HG02571 (cell line): ENCODE measurements at regions not wholly inside any gene's neighbourhood (a gene's known extent, or its start where the extent isn't known, plus 50 kb on each side); places are given as distances from the start of the nearest gene placed in this dataset.

Experiments used
- ATAC-seq: cut with Tn5 transposase; IDR thresholded peaks from one replicate; pipeline ENCODE4 v1.9.1; 2021; ENCODE audit warnings: mild to moderate bottlenecking, moderate library complexity; ENCODE audit not compliant: unreplicated experiment

GRCh38 chr3:137201066-137201465 is 243.3 kb downstream of the IL20RB start:
- no peak for ATAC-seq

GRCh38 chr3:137202941-137203340 is 245.2 kb downstream of the IL20RB start:
- ATAC-seq = no peak

- no peak for ATAC-seq
Observed at GRCh38 chr3:137204409-137204808, 246.6 kb downstream of the IL20RB start.

GRCh38 chr3:137205394-137206045 is 247.7 kb downstream of the IL20RB start:
- no peak for ATAC-seq

GRCh38 chr3:137207616-137208015 is 249.8 kb downstream of the IL20RB start:
- no peak for ATAC-seq

GRCh38 chr3:137217733-137218132 is 259.9 kb downstream of the IL20RB start:
- ATAC-seq = no peak

GRCh38 chr3:137219801-137220445 is 262.1 kb downstream of the IL20RB start:
- no peak for ATAC-seq

GRCh38 chr3:137222736-137223225 is 265.0 kb downstream of the IL20RB start:
- no peak for ATAC-seq

- ATAC-seq = no peak
Observed at GRCh38 chr3:137224464-137224863, 266.7 kb downstream of the IL20RB start.

GRCh38 chr3:137242836-137243400 is 285.1 kb downstream of the IL20RB start:
- ATAC-seq = no peak

- no peak for ATAC-seq
Observed at GRCh38 chr3:137246491-137246890, 288.7 kb downstream of the IL20RB start.

GRCh38 chr3:137249311-137249940 is 291.6 kb downstream of the IL20RB start:
- no peak for ATAC-seq

GRCh38 chr3:137259089-137259488 is 301.3 kb downstream of the IL20RB start:
- ATAC-seq = no peak

GRCh38 chr3:137259701-137260100 is 301.9 kb downstream of the IL20RB start:
- no peak for ATAC-seq

GRCh38 chr3:137264071-137264820 is 306.5 kb downstream of the IL20RB start:
- ATAC-seq = no peak

- no peak for ATAC-seq
Observed at GRCh38 chr3:137264843-137265330, 307.1 kb downstream of the IL20RB start.

GRCh38 chr3:137282871-137283270 is 325.1 kb downstream of the IL20RB start:
- ATAC-seq = no peak

- ATAC-seq = no peak
Observed at GRCh38 chr3:137285924-137286323, 328.1 kb downstream of the IL20RB start.

- no peak for ATAC-seq
Observed at GRCh38 chr3:137293086-137293485, 335.3 kb downstream of the IL20RB start.

- ATAC-seq = no peak
Observed at GRCh38 chr3:137294139-137294538, 336.4 kb downstream of the IL20RB start.

GRCh38 chr3:137294839-137295238 is 337.1 kb downstream of the IL20RB start:
- ATAC-seq = no peak
